NB4 (cell line): ENCODE measurements at regions not wholly inside any gene's neighbourhood (a gene's known extent, or its start where the extent isn't known, plus 50 kb on each side); places are given as distances from the start of the nearest gene placed in this dataset.

ENCODE experiments used
- DNase-seq: peaks from one replicate; pipeline ENCODE4 v3.0.0; 2010; ENCODE audit warnings: low read depth
- H3K4me3 ChIP-seq: one replicate; pipeline ENCODE4 v1.5.1; 2011; ENCODE audit warnings: mild to moderate bottlenecking, low read depth, low read length, moderate library complexity
- MYC ChIP-seq: IDR thresholded peaks from 2 replicates; pipeline ENCODE4 v1.6.1; 2011; ENCODE audit warnings: low read depth, low read length
- POLR2A ChIP-seq: IDR thresholded peaks from 2 replicates; pipeline ENCODE4 v1.6.1; 2011; ENCODE audit warnings: mild to moderate bottlenecking; ENCODE audit not compliant: insufficient read length; ENCODE audit errors: extremely low read depth
- TF ChIP-seq, protein P1 (sequence below): IDR thresholded peaks from 2 replicates; pipeline ENCODE4 v1.6.1; 2011; ENCODE audit warnings: low read depth, low read length
- TF ChIP-seq, protein P2 (sequence below): IDR thresholded peaks from one replicate; pipeline ENCODE4 v1.5.1; 2012; ENCODE audit warnings: low read depth, low read length

DNA sequence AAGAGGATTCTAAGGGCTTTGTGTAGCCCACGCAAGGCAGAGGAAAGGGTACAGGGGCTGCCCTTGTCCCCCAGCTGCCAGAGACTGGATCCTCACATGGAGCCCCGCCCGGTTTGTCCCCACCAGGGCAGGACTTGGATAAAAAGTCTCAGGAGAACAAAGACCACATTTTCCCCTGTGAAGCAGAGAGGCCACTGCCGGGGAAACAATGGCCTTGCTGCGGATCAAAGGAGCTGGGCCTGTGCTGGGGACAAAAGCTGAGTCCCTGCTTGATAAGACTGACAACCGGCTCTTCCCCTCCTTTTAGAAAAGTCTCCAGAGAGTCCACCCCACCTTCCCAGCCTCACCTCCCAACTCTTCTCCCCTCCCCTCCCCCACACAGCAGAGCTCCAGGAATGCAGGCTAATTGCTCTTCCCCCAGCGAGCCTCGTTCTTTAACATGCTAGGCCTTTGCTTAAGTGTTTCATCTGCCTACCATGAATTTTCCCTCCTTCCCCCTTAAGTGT, 142.4 kb downstream of the PLPP3 start:
- no peak overlapping the region for H3K4me3 ChIP-seq
- TF ChIP-seq, protein P1, sequence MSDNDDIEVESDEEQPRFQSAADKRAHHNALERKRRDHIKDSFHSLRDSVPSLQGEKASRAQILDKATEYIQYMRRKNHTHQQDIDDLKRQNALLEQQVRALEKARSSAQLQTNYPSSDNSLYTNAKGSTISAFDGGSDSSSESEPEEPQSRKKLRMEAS = no peak
- no peak for DNase-seq

DNA sequence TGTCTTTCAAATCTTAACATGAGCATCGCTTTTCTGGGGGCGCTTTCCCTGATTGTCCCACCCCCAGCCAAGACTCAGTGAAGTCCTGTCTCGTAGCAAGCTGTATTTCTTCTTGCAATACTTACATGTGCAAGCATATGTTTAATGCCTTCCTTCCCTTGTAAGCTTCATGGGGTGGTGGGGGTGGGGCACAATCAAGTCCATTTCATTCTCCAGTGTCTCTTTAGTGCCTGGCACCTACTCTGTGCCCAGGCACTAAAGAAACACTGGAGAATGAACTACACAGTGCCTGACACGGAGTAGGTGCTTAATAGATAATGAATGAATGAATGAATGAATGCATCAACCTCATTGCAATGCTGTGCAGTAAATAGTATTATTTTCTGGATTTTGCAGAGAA, 143.1 kb downstream of the PLPP3 start:
- no peak for DNase-seq
- TF ChIP-seq MYC (no peak), POLR2A (no peak)
- TF ChIP-seq, protein P1 = no peak
- TF ChIP-seq, protein P2, sequence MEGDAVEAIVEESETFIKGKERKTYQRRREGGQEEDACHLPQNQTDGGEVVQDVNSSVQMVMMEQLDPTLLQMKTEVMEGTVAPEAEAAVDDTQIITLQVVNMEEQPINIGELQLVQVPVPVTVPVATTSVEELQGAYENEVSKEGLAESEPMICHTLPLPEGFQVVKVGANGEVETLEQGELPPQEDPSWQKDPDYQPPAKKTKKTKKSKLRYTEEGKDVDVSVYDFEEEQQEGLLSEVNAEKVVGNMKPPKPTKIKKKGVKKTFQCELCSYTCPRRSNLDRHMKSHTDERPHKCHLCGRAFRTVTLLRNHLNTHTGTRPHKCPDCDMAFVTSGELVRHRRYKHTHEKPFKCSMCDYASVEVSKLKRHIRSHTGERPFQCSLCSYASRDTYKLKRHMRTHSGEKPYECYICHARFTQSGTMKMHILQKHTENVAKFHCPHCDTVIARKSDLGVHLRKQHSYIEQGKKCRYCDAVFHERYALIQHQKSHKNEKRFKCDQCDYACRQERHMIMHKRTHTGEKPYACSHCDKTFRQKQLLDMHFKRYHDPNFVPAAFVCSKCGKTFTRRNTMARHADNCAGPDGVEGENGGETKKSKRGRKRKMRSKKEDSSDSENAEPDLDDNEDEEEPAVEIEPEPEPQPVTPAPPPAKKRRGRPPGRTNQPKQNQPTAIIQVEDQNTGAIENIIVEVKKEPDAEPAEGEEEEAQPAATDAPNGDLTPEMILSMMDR = no peak

DNA sequence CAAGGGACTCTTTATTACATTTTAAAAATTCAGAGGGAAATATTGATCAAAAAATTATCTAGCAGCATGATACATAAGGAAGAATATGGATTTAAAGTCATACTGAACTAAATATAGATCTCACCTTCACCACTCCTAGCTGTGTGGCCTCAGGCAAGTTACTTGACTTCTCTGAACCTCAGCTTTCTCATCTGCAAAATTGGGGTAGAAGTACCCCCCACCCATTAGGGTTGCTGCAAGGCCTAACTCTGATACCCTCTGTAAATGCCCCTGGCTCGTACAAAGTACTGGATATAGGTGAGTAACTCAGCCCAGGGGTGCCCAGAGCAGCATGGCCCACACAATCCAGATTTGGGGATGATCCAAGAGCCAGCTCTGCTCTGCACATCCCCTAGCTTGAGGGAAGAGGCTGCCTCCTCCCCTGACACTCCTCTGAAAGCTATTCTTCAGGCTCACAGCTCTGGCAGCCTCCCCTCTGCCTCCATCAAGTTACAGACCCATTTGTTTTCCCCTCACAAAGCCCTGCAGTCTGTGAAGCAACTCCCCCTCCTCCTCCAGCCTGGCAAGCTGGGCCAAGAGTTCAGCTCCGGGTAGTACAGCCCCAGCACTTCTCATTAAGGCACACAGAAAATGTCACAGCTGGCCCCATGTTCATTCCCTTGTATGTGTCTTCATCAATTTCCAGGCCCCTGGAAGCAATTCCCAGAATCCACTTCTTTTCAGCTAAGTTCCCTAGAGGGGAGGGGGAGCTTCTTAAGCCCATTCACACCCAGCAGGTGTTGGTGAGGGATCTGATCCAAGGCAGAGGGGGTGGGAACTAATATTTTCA, 143.7 kb downstream of the PLPP3 start:
- H3K4me3 ChIP-seq = no peak overlapping the region
- TF ChIP-seq, protein P1 = no peak
- TF ChIP-seq MYC (no peak), POLR2A (no peak)
- TF ChIP-seq, protein P2 = no peak

More for the DNA sequence above, 143.1 kb downstream of the PLPP3 start:
- no peak overlapping the region for H3K4me3 ChIP-seq

GRCh38 chr1:56434740-56435139, 144.6 kb downstream of the PLPP3 start:
- no peak for TF ChIP-seq MYC
- TF ChIP-seq, protein P2 = no peak
- TF ChIP-seq, protein P1 = no peak
- no peak overlapping the region for H3K4me3 ChIP-seq
- no peak for DNase-seq

More for the DNA sequence above, 143.7 kb downstream of the PLPP3 start:
- DNase-seq = no peak

GRCh38 chr1:56434025-56434424, 145.3 kb downstream of the PLPP3 start:
- H3K4me3 ChIP-seq = no peak overlapping the region
- no peak for TF ChIP-seq MYC
- TF ChIP-seq POLR2A = no peak
- TF ChIP-seq, protein P1 = no peak

GRCh38 chr1:56433056-56433577, 146.2 kb downstream of the PLPP3 start:
- no peak for TF ChIP-seq MYC
- TF ChIP-seq POLR2A = no peak
- TF ChIP-seq, protein P2 = no peak
- TF ChIP-seq, protein P1 = no peak
- no peak for DNase-seq
- H3K4me3 ChIP-seq = no peak overlapping the region

More at GRCh38 chr1:56434025-56434424, 145.3 kb downstream of the PLPP3 start:
- DNase-seq = no peak
